Mesendoderm (in vitro differentiated cells): ENCODE measurements at regions not wholly inside any gene's neighbourhood (a gene's known extent, or its start where the extent isn't known, plus 50 kb on each side); places are given as distances from the start of the nearest gene placed in this dataset.
A peak's percentile ranks its signal among the peaks of the same experiment; 100 is the strongest.

Source experiments
- DNase-seq: peaks from one replicate; pipeline ENCODE4 v3.0.0; 2013
- H2AK5ac ChIP-seq: 2 replicates; pipeline ENCODE4 v1.6.1; 2013; ENCODE audit warnings: low read length, inconsistent platforms
- H2BK120ac ChIP-seq: 2 replicates; pipeline ENCODE4 v1.6.1; 2013; ENCODE audit warnings: low read depth, mild to moderate bottlenecking, low read length, moderate library complexity, mixed read lengths
- H2BK15ac ChIP-seq: replicated peaks from 2 replicates; pipeline ENCODE4 v1.6.1; 2013; ENCODE audit warnings: low read depth, mild to moderate bottlenecking, moderate library complexity
- H2BK5ac ChIP-seq: 2 replicates; pipeline ENCODE4 v1.6.1; 2013; ENCODE audit warnings: low read length, inconsistent platforms
- H3K18ac ChIP-seq: 2 replicates; pipeline ENCODE4 v1.6.1; 2013; ENCODE audit warnings: mild to moderate bottlenecking, low read length, mixed read lengths
- H3K23ac ChIP-seq: one replicate; pipeline ENCODE4 v1.6.1; 2013; ENCODE audit warnings: low read length
- H3K27ac ChIP-seq: 2 replicates; pipeline ENCODE4 v1.5.1; 2013; ENCODE audit warnings: low read depth, mild to moderate bottlenecking, inconsistent platforms, low read length, moderate library complexity
- H3K27me3 ChIP-seq: 2 replicates; pipeline ENCODE4 v1.6.1; 2013; ENCODE audit warnings: low read length, control low read depth, mild to moderate bottlenecking, inconsistent platforms; ENCODE audit not compliant: insufficient read depth, poor library complexity
- H3K36me3 ChIP-seq: 2 replicates; pipeline ENCODE4 v1.6.1; 2013; ENCODE audit warnings: low read length, inconsistent platforms; ENCODE audit not compliant: control insufficient read depth, insufficient read depth
- H3K4ac ChIP-seq: one replicate; pipeline ENCODE4 v1.6.1; 2013; ENCODE audit warnings: low read depth, mild to moderate bottlenecking, low read length, moderate library complexity
- H3K4me1 ChIP-seq: 2 replicates; pipeline ENCODE4 v1.6.1; 2013; ENCODE audit warnings: low read depth, low read length, inconsistent platforms; ENCODE audit not compliant: control insufficient read depth
- H3K4me2 ChIP-seq: 2 replicates; pipeline ENCODE4 v1.6.1; 2013; ENCODE audit warnings: low read length
- H3K4me3 ChIP-seq: 2 replicates; pipeline ENCODE4 v1.5.1; 2013; ENCODE audit warnings: mild to moderate bottlenecking, low read length
- H3K56ac ChIP-seq: one replicate; pipeline ENCODE4 v1.6.1; 2013; ENCODE audit warnings: low read length
- H3K79me1 ChIP-seq: 2 replicates; pipeline ENCODE4 v1.6.1; 2013; ENCODE audit warnings: low read length, inconsistent platforms
- H3K79me2 ChIP-seq: 2 replicates; pipeline ENCODE4 v1.6.1; 2013; ENCODE audit warnings: mild to moderate bottlenecking, low read length; ENCODE audit not compliant: control insufficient read depth, insufficient read depth
- H3K9ac ChIP-seq: 2 replicates; pipeline ENCODE4 v1.6.1; 2013; ENCODE audit warnings: low read length, inconsistent platforms
- H4K5ac ChIP-seq: one replicate; pipeline ENCODE4 v1.6.1; 2013; ENCODE audit warnings: low read length
- H4K8ac ChIP-seq: one replicate; pipeline ENCODE4 v1.6.1; 2013; ENCODE audit warnings: low read depth, mild to moderate bottlenecking, control low read depth, low read length, moderate library complexity
- WGBS: extraction: QIAGEN DNeasy Blood & Tissue Kit; methylation state at CpG from one replicate; pipeline ENCODE4 v1.1.7; 2013; ENCODE audit warnings: low lambda C conversion rate, missing lambda C conversion rate; ENCODE audit not compliant: insufficient coverage; ENCODE audit errors: extremely low coverage; 5-methylcytosine and 5-hydroxymethylcytosine counted together

DNA sequence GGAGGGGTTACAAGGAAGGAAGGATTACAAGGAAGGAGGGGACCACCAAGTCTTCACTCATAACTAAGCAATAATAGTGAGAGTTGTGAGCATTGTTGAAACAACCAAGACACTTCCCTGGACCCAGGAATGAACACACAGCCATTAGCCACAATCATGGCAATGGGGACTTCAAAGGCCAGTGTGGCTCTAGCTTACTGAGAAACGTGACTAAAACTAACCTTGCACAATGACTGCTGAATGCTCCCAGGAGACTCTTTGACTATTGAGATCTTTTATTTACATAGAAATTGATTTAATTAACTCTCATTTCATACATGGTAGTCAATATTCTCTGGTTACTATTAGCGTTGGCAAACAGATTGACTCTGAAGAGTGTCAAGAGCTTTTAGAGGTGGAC lies 263.0 kb upstream of the SOX5 start:
- H3K18ac ChIP-seq, result no peak overlapping the region
- no peak overlapping the region for H3K4ac ChIP-seq
- no peaks in the 10 kb centered on the region for H3K27me3 ChIP-seq
- H2BK5ac ChIP-seq, result no peak overlapping the region
- no peak overlapping the region for H4K8ac ChIP-seq
- H3K27ac ChIP-seq, result no peak overlapping the region
- no peak overlapping the region for H3K9ac ChIP-seq
- H3K4me3 ChIP-seq, result no peak overlapping the region
- H3K36me3 ChIP-seq, result no peaks in the 10 kb centered on the region
- H2BK120ac ChIP-seq, result no peak overlapping the region
- no CpG with 5 or more reads among the region's 2 CpGs for WGBS
- H3K79me2 ChIP-seq, result no peaks in the 10 kb centered on the region
- H3K4me2 ChIP-seq, result no peak overlapping the region
- no peak for DNase-seq
- H3K23ac ChIP-seq, result no peak overlapping the region
- no peak overlapping the region for H3K56ac ChIP-seq
- H3K79me1 ChIP-seq, result no peaks in the 10 kb centered on the region
- peak overlapping the region; percentile 99 for H2BK15ac ChIP-seq
- no peak overlapping the region for H4K5ac ChIP-seq
- no peak overlapping the region for H2AK5ac ChIP-seq
- H3K4me1 ChIP-seq, result no peaks in the 10 kb centered on the region

DNA sequence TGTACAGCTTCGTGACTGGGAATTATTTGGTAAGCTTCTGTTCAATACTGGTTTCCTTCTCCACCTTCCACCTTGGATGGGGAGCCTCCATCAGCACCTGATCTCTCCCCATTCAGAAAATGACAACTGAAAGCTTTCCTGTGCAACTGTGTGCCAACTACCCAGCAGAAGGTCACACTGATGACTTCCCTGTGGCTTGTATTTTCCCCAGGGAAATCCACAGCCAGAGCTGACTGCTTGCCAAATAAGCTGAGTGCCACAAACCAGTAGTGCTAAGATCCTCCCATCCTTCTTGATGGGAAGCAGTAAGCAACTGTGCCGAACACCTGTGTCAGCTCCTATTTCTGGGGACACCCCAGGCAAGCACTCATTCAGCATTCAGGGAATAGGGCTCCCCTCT lies 257.2 kb upstream of the SOX5 start:
- no peak overlapping the region for H4K8ac ChIP-seq
- H3K4me1 ChIP-seq, result no peaks in the 10 kb centered on the region
- DNase-seq, result no peak
- WGBS, result no CpG with 5 or more reads among the region's 2 CpGs
- no peak overlapping the region for H4K5ac ChIP-seq
- no peak overlapping the region for H3K23ac ChIP-seq
- no peaks in the 10 kb centered on the region for H3K36me3 ChIP-seq
- H2BK120ac ChIP-seq, result no peak overlapping the region
- no peak overlapping the region for H3K4me3 ChIP-seq
- no peak overlapping the region for H3K4me2 ChIP-seq
- no peaks in the 10 kb centered on the region for H3K79me2 ChIP-seq
- H3K79me1 ChIP-seq, result no peaks in the 10 kb centered on the region
- no peaks in the 10 kb centered on the region for H3K27me3 ChIP-seq
- H3K27ac ChIP-seq, result no peak overlapping the region
- H3K4ac ChIP-seq, result no peak overlapping the region
- H3K9ac ChIP-seq, result no peak overlapping the region
- H3K18ac ChIP-seq, result no peak overlapping the region
- H3K56ac ChIP-seq, result no peak overlapping the region
- H2AK5ac ChIP-seq, result no peak overlapping the region
- no peak overlapping the region for H2BK5ac ChIP-seq
- H2BK15ac ChIP-seq, result no peak overlapping the region

DNA sequence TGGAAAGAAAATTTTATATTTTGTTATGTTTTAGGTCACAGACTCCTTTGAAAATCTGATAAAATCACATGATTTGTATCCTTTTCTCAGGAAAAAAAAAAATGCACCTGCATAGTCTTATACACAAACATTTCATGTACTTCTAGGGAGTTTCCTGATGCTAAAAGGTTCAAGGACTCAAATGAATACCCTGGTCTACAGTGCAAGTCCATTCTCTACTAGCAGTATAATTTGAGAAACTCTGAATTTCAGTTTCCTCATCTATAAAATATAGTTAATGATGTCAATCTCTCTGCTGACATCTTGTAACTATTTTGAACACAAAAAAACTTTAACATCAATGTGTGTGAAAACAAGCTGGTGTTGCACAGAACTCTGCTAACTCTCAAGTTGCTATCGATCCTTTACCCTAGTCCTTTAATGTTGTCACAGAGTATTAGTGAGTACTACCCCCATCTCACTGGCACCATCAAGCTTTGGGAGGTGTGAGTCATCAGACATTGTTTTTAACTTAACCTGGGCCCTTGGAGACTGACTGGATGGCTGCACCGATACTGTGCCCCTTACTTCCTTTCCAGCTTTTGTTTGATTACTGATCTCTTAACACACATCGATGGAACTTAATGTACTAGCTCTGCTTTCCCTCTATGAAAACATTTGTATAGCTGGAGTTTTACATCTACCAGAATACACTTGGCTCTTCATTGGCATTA lies 251.9 kb upstream of the SOX5 start:
- Histone ChIP-seq H2BK5ac (no peak overlapping the region), H3K4ac (no peak overlapping the region), H3K9ac (no peak overlapping the region), H2BK120ac (no peak overlapping the region), H3K79me1 (no peaks in the 10 kb centered on the region), H3K4me1 (peaks cover 2% of the 10 kb centered on the region), H3K56ac (no peak overlapping the region), H3K18ac (no peak overlapping the region), H3K23ac (no peak overlapping the region), H4K5ac (no peak overlapping the region), H2BK15ac (no peak overlapping the region), H3K27ac (no peak overlapping the region), H3K36me3 (no peaks in the 10 kb centered on the region), H3K4me2 (no peak overlapping the region), H4K8ac (no peak overlapping the region), H3K4me3 (no peak overlapping the region), H3K27me3 (no peaks in the 10 kb centered on the region), H2AK5ac (no peak overlapping the region), H3K79me2 (no peaks in the 10 kb centered on the region)
- DNase-seq, result peak; percentile 22
- WGBS, result no CpG with 5 or more reads among the region's 3 CpGs

DNA sequence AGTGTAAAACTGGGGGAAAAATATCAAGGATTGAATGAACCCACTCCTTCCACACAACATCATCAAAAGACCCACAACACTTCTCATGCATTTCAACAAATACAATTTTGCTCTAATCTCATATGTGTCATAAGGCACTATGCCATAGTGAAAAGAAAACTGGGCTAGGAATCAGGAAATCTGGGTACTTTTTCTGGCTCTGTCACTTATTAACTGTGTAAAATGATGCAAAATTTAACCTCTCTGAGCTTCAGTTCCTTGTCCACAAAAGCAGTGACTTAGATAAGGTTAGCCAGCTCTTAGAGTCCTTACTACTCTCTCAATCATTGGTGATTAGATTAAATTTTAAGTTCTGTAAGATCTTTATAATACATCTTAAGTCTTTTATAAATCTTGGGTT lies 250.5 kb upstream of the SOX5 start:
- Histone ChIP-seq H3K79me1 (no peaks in the 10 kb centered on the region), H3K79me2 (no peaks in the 10 kb centered on the region), H3K4me2 (no peak overlapping the region), H3K9ac (no peak overlapping the region), H2BK120ac (no peak overlapping the region), H3K4me3 (no peak overlapping the region), H3K56ac (no peak overlapping the region), H2BK15ac (no peak overlapping the region), H3K23ac (no peak overlapping the region), H2AK5ac (no peak overlapping the region), H3K36me3 (no peaks in the 10 kb centered on the region), H4K8ac (no peak overlapping the region), H3K4me1 (peaks cover 2% of the 10 kb centered on the region), H3K4ac (no peak overlapping the region), H3K27ac (no peak overlapping the region), H3K27me3 (no peaks in the 10 kb centered on the region), H2BK5ac (no peak overlapping the region), H3K18ac (no peak overlapping the region), H4K5ac (no peak overlapping the region)
- no peak for DNase-seq

DNA sequence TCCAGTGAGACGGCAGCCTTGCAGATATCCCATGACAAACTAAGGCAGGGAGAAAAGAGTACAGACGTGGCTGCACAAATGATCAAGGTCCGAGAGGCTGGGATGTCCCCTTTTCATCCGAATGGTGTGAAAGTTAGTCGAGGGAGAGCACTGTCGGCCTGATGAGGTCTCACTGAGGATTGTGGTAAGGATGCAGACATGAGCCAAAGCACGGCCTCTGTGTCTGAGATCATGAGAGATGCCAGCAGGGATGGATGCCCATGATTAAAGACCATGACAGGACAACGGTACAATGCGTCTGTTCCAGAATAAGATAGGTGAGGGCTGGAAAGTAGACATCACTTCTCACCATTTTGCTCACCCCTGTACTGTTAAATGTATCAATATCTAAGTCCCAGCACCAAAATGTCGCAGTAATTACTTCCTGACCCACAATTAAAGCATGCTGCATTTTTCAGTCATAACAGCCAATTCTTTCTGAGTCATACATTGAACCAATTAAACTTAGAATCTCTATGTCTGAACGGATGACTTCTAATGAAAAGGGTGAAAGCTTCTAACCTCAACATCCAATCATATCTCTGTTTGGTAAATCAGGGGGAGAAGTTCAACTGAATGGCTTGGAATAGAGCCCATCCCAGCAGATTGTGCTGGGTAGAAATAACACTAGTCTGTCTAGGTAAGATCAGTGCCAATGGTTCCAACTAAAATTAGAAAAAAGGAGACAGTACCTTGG lies 249.6 kb upstream of the SOX5 start:
- H3K56ac ChIP-seq, result no peak overlapping the region
- no peak overlapping the region for H3K27ac ChIP-seq
- DNase-seq, result no peak
- no peaks in the 10 kb centered on the region for H3K27me3 ChIP-seq
- no peak overlapping the region for H3K9ac ChIP-seq
- no peak overlapping the region for H4K5ac ChIP-seq
- no peak overlapping the region for H3K4me3 ChIP-seq
- H2BK15ac ChIP-seq, result no peak overlapping the region
- no peaks in the 10 kb centered on the region for H3K36me3 ChIP-seq
- H3K23ac ChIP-seq, result no peak overlapping the region
- no peak overlapping the region for H2BK120ac ChIP-seq
- no peak overlapping the region for H3K18ac ChIP-seq
- no peak overlapping the region for H3K4me2 ChIP-seq
- H3K4ac ChIP-seq, result no peak overlapping the region
- no peaks in the 10 kb centered on the region for H3K79me1 ChIP-seq
- H3K79me2 ChIP-seq, result no peaks in the 10 kb centered on the region
- WGBS, result no CpG with 5 or more reads among the region's 11 CpGs
- no peak overlapping the region for H2AK5ac ChIP-seq
- H2BK5ac ChIP-seq, result no peak overlapping the region
- no peak overlapping the region for H4K8ac ChIP-seq
- peaks cover 2% of the 10 kb centered on the region for H3K4me1 ChIP-seq

DNA sequence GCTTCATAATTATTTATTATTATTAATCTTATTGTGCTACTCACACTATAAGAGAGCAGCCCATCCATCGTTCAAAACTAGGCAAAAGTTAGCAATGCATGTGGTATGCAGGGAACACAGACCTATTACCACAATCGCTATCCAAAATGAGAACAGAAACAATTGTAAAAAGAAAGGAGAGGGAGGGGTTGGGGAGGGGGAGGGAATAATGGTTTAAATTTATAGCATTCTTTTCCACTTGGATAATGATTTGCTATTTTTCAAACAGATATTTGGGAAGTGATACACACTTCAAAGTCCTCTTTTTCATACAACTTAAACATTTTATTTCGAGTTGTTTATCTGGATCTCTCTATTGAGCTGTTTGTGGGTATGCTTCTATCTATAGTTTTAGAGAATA lies 248.6 kb upstream of the SOX5 start:
- H3K56ac ChIP-seq, result no peak overlapping the region
- H3K36me3 ChIP-seq, result no peaks in the 10 kb centered on the region
- H3K4ac ChIP-seq, result no peak overlapping the region
- H4K8ac ChIP-seq, result no peak overlapping the region
- no peak overlapping the region for H2BK15ac ChIP-seq
- no peak overlapping the region for H2BK120ac ChIP-seq
- no peaks in the 10 kb centered on the region for H3K27me3 ChIP-seq
- no peak for DNase-seq
- H3K79me2 ChIP-seq, result no peaks in the 10 kb centered on the region
- H3K4me2 ChIP-seq, result no peak overlapping the region
- H4K5ac ChIP-seq, result no peak overlapping the region
- no CpG with 5 or more reads among the region's 3 CpGs for WGBS
- H3K27ac ChIP-seq, result no peak overlapping the region
- no peak overlapping the region for H3K9ac ChIP-seq
- no peak overlapping the region for H2AK5ac ChIP-seq
- no peak overlapping the region for H3K4me3 ChIP-seq
- no peaks in the 10 kb centered on the region for H3K79me1 ChIP-seq
- no peak overlapping the region for H3K23ac ChIP-seq
- no peak overlapping the region for H2BK5ac ChIP-seq
- H3K18ac ChIP-seq, result no peak overlapping the region
- H3K4me1 ChIP-seq, result peaks cover 2% of the 10 kb centered on the region
